AG04450 (cell line): ENCODE measurements at regions not wholly inside any gene's neighbourhood (a gene's known extent, or its start where the extent isn't known, plus 50 kb on each side); places are given as distances from the start of the nearest gene placed in this dataset. TPM values are rescaled to one million over a fixed set of nuclear protein-coding genes. Genes with fewer than 3 reads are reported as not detected.

ENCODE experiments used
- CTCF ChIA-PET: fragments of 300-600, 350-600 bp; formaldehyde crosslinking; extraction: SDS; loops from one replicate; lab custom pipeline; 2022; ENCODE audit warnings: antibody characterized with exemption, inconsistent platforms; lab: Charles Lee
- POLR2A ChIA-PET: fragments of 350-600 bp; formaldehyde crosslinking; extraction: SDS; loops from one replicate; lab custom pipeline; 2021; ENCODE audit warnings: antibody characterized with exemption, inconsistent platforms; lab: Yijun Ruan, JAX
- DNase-seq: peaks from one replicate; pipeline ENCODE4 v3.0.0-alpha.2; 2011; ENCODE audit warnings: low read depth, low spot score
- H3K27ac ChIP-seq: one replicate; pipeline ENCODE4 v1.5.1; 2012; ENCODE audit warnings: low read depth, low read length, control low read depth
- H3K27me3 ChIP-seq: one replicate; pipeline ENCODE4 v1.6.0; 2012; ENCODE audit warnings: low read length; ENCODE audit not compliant: control insufficient read depth, insufficient read depth
- H3K4me3 ChIP-seq: 2 replicates; pipeline ENCODE4 v1.5.1; 2011; ENCODE audit warnings: mild to moderate bottlenecking, low read depth, low read length, control low read depth
- H3K9me3 ChIP-seq: 2 replicates; pipeline ENCODE4 v1.5.1; 2012; ENCODE audit warnings: low read length; ENCODE audit not compliant: control insufficient read depth, insufficient read depth
- small RNA-seq: library from RNA; depleted of rRNA; stranded (forward); fragments of <200 nt; gene quantifications from one replicate; pipeline ENCODE3, GENCODE V24; 2012; ENCODE audit warnings: low read depth; ENCODE audit not compliant: insufficient read length
- TF ChIP-seq, protein P1 (sequence below): IDR thresholded peaks from 2 replicates; pipeline ENCODE4 v1.5.1; 2011; ENCODE audit warnings: low read depth, low read length, control low read depth, inconsistent platforms

DNA sequence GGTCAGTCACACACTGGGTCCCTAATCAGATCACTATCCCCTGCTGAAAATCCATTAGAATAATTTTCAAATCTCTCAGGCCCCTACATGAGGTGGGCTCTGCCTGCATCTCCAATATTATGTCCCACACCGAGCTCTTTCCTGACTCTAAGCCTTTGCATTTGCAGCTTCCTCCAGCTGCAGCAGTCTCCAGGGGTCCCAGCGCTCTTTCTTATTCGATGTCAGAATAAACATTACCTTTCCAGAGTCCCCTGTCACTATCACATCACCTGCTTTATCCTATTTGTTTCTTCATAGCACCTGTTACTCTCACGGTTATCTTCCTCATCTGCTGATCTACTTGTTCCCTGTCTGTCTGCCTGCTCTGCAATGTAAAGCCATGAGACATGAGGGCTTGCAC is 57.3 kb upstream of the MON1B start:
- Histone ChIP-seq H3K4me3 (no peak overlapping the region), H3K27me3 (no peaks in the 10 kb centered on the region), H3K27ac (no peak overlapping the region), H3K9me3 (no peaks in the 10 kb centered on the region)
- TF ChIP-seq, protein P1, sequence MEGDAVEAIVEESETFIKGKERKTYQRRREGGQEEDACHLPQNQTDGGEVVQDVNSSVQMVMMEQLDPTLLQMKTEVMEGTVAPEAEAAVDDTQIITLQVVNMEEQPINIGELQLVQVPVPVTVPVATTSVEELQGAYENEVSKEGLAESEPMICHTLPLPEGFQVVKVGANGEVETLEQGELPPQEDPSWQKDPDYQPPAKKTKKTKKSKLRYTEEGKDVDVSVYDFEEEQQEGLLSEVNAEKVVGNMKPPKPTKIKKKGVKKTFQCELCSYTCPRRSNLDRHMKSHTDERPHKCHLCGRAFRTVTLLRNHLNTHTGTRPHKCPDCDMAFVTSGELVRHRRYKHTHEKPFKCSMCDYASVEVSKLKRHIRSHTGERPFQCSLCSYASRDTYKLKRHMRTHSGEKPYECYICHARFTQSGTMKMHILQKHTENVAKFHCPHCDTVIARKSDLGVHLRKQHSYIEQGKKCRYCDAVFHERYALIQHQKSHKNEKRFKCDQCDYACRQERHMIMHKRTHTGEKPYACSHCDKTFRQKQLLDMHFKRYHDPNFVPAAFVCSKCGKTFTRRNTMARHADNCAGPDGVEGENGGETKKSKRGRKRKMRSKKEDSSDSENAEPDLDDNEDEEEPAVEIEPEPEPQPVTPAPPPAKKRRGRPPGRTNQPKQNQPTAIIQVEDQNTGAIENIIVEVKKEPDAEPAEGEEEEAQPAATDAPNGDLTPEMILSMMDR: no peak
- POLR2A ChIA-PET: no interaction called here
- CTCF ChIA-PET: no interaction called here
- DNase-seq: no peak

DNA sequence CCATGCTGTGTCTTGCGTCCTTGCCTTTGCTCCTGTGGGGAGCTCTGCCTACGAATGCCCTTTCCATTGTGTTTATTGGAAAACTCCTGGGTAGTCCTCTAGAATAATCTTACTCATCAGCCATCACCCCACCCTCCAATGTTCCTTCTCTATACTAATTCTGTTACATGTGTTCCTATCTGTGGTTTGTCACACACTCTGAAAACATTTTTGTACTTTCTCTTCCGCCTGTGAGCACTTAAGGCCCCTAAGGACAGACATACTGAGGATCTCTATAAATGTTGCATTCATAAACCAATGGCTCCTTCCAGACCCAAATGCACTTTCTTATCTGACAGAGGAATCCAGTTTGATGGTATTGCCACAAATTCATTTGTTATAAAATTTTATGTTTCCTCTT is 53.9 kb upstream of the MON1B start:
- H3K4me3 ChIP-seq: no peak overlapping the region
- ChIA-PET POLR2A (no interaction called here), CTCF (no interaction called here)
- H3K27me3 ChIP-seq: no peaks in the 10 kb centered on the region
- H3K27ac ChIP-seq: no peak overlapping the region
- H3K9me3 ChIP-seq: no peaks in the 10 kb centered on the region
- DNase-seq: no peak
- TF ChIP-seq, protein P1: no peak

Small RNA genes in the stretch of these regions (small RNA-seq; reads per million reads assigned to genes)
- not detected for gene MIR4719
